BE2C (cell line): ENCODE measurements at regions not wholly inside any gene's neighbourhood (a gene's known extent, or its start where the extent isn't known, plus 50 kb on each side); places are given as distances from the start of the nearest gene placed in this dataset.

Experiments
- DNase-seq: peaks from one replicate; pipeline ENCODE4 v3.0.0-alpha.2; 2020
- H3K27me3 ChIP-seq: fragments of 250-450 bp; sonication (Bioruptor Pico); 2 replicates; pipeline ENCODE4 v1.5.1; 2020; ENCODE audit warnings: mild to moderate bottlenecking
- H3K36me3 ChIP-seq: fragments of 250-450 bp; sonication (Bioruptor Pico); 2 replicates; pipeline ENCODE4 v1.5.1; 2020; ENCODE audit warnings: mild to moderate bottlenecking
- H3K4me1 ChIP-seq: fragments of 250-450 bp; sonication (Bioruptor Pico); 2 replicates; pipeline ENCODE4 v1.5.1; 2020
- H3K4me3 ChIP-seq: 2 replicates; pipeline ENCODE4 v1.5.1; 2011; ENCODE audit warnings: low read depth, low read length
- H3K9me3 ChIP-seq: fragments of 250-450 bp; sonication (Bioruptor Pico); 2 replicates; pipeline ENCODE4 v1.5.1; 2020
- TF ChIP-seq, protein P1 (sequence below): IDR thresholded peaks from 2 replicates; pipeline ENCODE4 v1.5.1; 2012; ENCODE audit warnings: mild to moderate bottlenecking, low read depth, low read length

GRCh38 chr18:39555496-39555895 is 1989.9 kb upstream of the CELF4 start:
- no peak overlapping the region for H3K4me3 ChIP-seq
- H3K36me3 ChIP-seq: no peaks in the 10 kb centered on the region
- TF ChIP-seq, protein P1, sequence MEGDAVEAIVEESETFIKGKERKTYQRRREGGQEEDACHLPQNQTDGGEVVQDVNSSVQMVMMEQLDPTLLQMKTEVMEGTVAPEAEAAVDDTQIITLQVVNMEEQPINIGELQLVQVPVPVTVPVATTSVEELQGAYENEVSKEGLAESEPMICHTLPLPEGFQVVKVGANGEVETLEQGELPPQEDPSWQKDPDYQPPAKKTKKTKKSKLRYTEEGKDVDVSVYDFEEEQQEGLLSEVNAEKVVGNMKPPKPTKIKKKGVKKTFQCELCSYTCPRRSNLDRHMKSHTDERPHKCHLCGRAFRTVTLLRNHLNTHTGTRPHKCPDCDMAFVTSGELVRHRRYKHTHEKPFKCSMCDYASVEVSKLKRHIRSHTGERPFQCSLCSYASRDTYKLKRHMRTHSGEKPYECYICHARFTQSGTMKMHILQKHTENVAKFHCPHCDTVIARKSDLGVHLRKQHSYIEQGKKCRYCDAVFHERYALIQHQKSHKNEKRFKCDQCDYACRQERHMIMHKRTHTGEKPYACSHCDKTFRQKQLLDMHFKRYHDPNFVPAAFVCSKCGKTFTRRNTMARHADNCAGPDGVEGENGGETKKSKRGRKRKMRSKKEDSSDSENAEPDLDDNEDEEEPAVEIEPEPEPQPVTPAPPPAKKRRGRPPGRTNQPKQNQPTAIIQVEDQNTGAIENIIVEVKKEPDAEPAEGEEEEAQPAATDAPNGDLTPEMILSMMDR: no peak
- H3K4me1 ChIP-seq: no peaks in the 10 kb centered on the region
- DNase-seq: no peak
- no peaks in the 10 kb centered on the region for H3K27me3 ChIP-seq
- no peaks in the 10 kb centered on the region for H3K9me3 ChIP-seq

GRCh38 chr18:39550701-39551100 is 1985.1 kb upstream of the CELF4 start:
- H3K4me1 ChIP-seq: no peaks in the 10 kb centered on the region
- TF ChIP-seq, protein P1: no peak
- H3K9me3 ChIP-seq: no peaks in the 10 kb centered on the region
- H3K4me3 ChIP-seq: no peak overlapping the region
- no peak for DNase-seq
- no peaks in the 10 kb centered on the region for H3K36me3 ChIP-seq
- H3K27me3 ChIP-seq: no peaks in the 10 kb centered on the region

GRCh38 chr18:39549144-39549543 is 1983.5 kb upstream of the CELF4 start:
- Histone ChIP-seq H3K36me3 (no peaks in the 10 kb centered on the region), H3K9me3 (no peaks in the 10 kb centered on the region), H3K27me3 (no peaks in the 10 kb centered on the region), H3K4me3 (no peak overlapping the region), H3K4me1 (no peaks in the 10 kb centered on the region)
- DNase-seq: no peak
- TF ChIP-seq, protein P1: no peak

- TF ChIP-seq, protein P1: no peak
- Histone ChIP-seq H3K4me3 (no peak overlapping the region), H3K27me3 (no peaks in the 10 kb centered on the region), H3K36me3 (no peaks in the 10 kb centered on the region), H3K4me1 (no peaks in the 10 kb centered on the region), H3K9me3 (no peaks in the 10 kb centered on the region)
- DNase-seq: no peak
Measured at GRCh38 chr18:39531659-39532058, 1966.1 kb upstream of the CELF4 start.

GRCh38 chr18:39529358-39529757 is 1963.8 kb upstream of the CELF4 start:
- H3K4me1 ChIP-seq: no peaks in the 10 kb centered on the region
- TF ChIP-seq, protein P1: no peak
- no peak overlapping the region for H3K4me3 ChIP-seq
- no peaks in the 10 kb centered on the region for H3K9me3 ChIP-seq
- H3K36me3 ChIP-seq: no peaks in the 10 kb centered on the region
- no peaks in the 10 kb centered on the region for H3K27me3 ChIP-seq
- no peak for DNase-seq

DNA sequence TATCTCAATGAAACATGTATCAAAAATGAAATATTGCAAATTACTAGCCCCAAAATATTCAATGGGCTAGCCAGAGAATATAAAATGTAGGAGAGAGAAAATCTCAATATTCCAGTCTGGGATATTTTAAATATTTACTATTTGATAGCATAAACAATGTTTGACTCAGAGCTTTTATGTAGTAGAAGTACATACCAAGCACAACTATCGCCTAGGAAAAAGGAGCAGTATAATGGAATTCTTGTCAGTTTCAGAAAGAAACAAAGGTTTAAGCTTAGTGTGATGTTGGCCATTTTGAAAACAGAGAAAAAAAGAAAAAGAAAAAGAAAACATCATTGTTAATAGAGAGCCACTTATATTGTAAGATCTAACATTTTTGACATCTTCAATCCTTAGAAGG is 1961.9 kb upstream of the CELF4 start:
- Histone ChIP-seq H3K4me3 (no peak overlapping the region), H3K36me3 (no peaks in the 10 kb centered on the region), H3K27me3 (no peaks in the 10 kb centered on the region), H3K9me3 (no peaks in the 10 kb centered on the region), H3K4me1 (no peaks in the 10 kb centered on the region)
- TF ChIP-seq, protein P1: no peak
- DNase-seq: no peak
